ENCODE measurements at regions not wholly inside any gene's neighbourhood (a gene's known extent, or its start where the extent isn't known, plus 50 kb on each side); places are given as distances from the start of the nearest gene placed in this dataset.
A peak's percentile ranks its signal among the peaks of the same experiment; 100 is the strongest.
"Not testable (repeated sequence)": the region's sequence is repeated elsewhere in the genome, so short reads cannot be mapped to it uniquely, and the experiment has no call there.

- DNase-seq (ENCODE audit: low read depth), result no peak
- TF ChIP-seq CTCF (IDR thresholded peaks at IDR 0.05; ENCODE audit: insufficient read depth, low read length), result no peak
- no peak overlapping the region for H3K4me3 ChIP-seq (ENCODE audit: low read depth, low read length)
Observed at GRCh38 chrX:95953564-95953963, 731.1 kb upstream of the DIAPH2 start.

GRCh38 chrX:95956745-95957144, 727.9 kb upstream of the DIAPH2 start:
- no peak for TF ChIP-seq CTCF (IDR thresholded peaks at IDR 0.05; ENCODE audit: insufficient read depth, low read length)
- DNase-seq (ENCODE audit: low read depth), result no peak

GRCh38 chrX:95973456-95974095, 711.1 kb upstream of the DIAPH2 start:
- peak; percentile 14 for DNase-seq (ENCODE audit: low read depth)
- H3K4me3 ChIP-seq (ENCODE audit: low read depth, low read length), result not testable (repeated sequence)

More at GRCh38 chrX:95956745-95957144, 727.9 kb upstream of the DIAPH2 start:
- H3K4me3 ChIP-seq (ENCODE audit: low read depth, low read length), result no peak overlapping the region

GRCh38 chrX:95974096-95974470, 710.6 kb upstream of the DIAPH2 start:
- TF ChIP-seq CTCF (IDR thresholded peaks at IDR 0.05; ENCODE audit: insufficient read depth, low read length), result no peak
- H3K4me3 ChIP-seq (ENCODE audit: low read depth, low read length), result no peak overlapping the region
- DNase-seq (ENCODE audit: low read depth), result no peak

- no peak overlapping the region for H3K4me3 ChIP-seq (ENCODE audit: low read depth, low read length)
- DNase-seq (ENCODE audit: low read depth), result no peak
Observed at GRCh38 chrX:95974890-95975289, 709.8 kb upstream of the DIAPH2 start.

GRCh38 chrX:95995583-95995982, 689.1 kb upstream of the DIAPH2 start:
- no peak overlapping the region for H3K4me3 ChIP-seq (ENCODE audit: low read depth, low read length)
- no peak for TF ChIP-seq CTCF (IDR thresholded peaks at IDR 0.05; ENCODE audit: insufficient read depth, low read length)
- DNase-seq (ENCODE audit: low read depth), result no peak

More at GRCh38 chrX:95974890-95975289, 709.8 kb upstream of the DIAPH2 start:
- no peak for TF ChIP-seq CTCF (IDR thresholded peaks at IDR 0.05; ENCODE audit: insufficient read depth, low read length)

- no peak for TF ChIP-seq CTCF (IDR thresholded peaks at IDR 0.05; ENCODE audit: insufficient read depth, low read length)
- DNase-seq (ENCODE audit: low read depth), result no peak
- H3K4me3 ChIP-seq (ENCODE audit: low read depth, low read length), result no peak overlapping the region
Observed at GRCh38 chrX:95996294-95996693, 688.3 kb upstream of the DIAPH2 start.

Data from fibroblast of the aortic adventitia (primary cell).